T-cell (primary cell): ENCODE measurements at regions not wholly inside any gene's neighbourhood (a gene's known extent, or its start where the extent isn't known, plus 50 kb on each side); places are given as distances from the start of the nearest gene placed in this dataset.
"Not testable (repeated sequence)": the region's sequence is repeated elsewhere in the genome, so short reads cannot be mapped to it uniquely, and the experiment has no call there.

ENCODE experiments used
- ATAC-seq, 4 experiments: fragments of 200-7000 bp in 3 of 4; fragments of 150-1000 bp in 1 of 4; cut with Tn5 transposase; replicated peaks in 1 of 4; 1 replicate in 3 of 4; 2 replicates in 1 of 4; pipeline ENCODE4 v1.10.0; 2021; ENCODE audit warnings: moderate library complexity in 3 of 4, mild to moderate bottlenecking in 2 of 4, moderate number of reproducible peaks in 1 of 4
- CTCF ChIA-PET, 2 donors: fragments of 300-600 bp; sonication (Branson Sonifier 250); formaldehyde crosslinking; loops; one replicate each; lab custom pipeline; 2022; ENCODE audit warnings: antibody characterized with exemption in 2 of 2; lab: Charles Lee
- POLR2A ChIA-PET, 2 donors: fragments of 300-600 bp; sonication (Branson Sonifier 250); formaldehyde crosslinking; loops; one replicate each; lab custom pipeline; 2022; ENCODE audit warnings: antibody characterized with exemption in 2 of 2; lab: Charles Lee
- DNase-seq, 35 experiments: peaks; one replicate each; pipeline versions ENCODE4 v3.0.0 to v3.0.0-alpha.2; 2013 to 2023
- H3K27ac ChIP-seq: one replicate; pipeline ENCODE4 v1.5.1; 2013; ENCODE audit warnings: low read length
- H3K27me3 ChIP-seq, 2 experiments: replicated peaks in 1 of 2; 1 replicate in 1 of 2; 2 replicates in 1 of 2; pipeline versions ENCODE4 v1.6.1 to v1.7.0; 2013; ENCODE audit warnings: low read length in 1 of 2, mixed read lengths in 1 of 2; ENCODE audit not compliant: control insufficient read depth in 2 of 2, insufficient read depth in 2 of 2; ENCODE audit errors: extremely low read depth in 1 of 2
- H3K36me3 ChIP-seq, 2 donors: 1 replicate in 1 of 2; 2 replicates in 1 of 2; pipeline versions ENCODE4 v1.6.1 to v1.7.0; 2013; ENCODE audit warnings: low read length in 1 of 2; ENCODE audit not compliant: control insufficient read depth in 2 of 2, insufficient read depth in 1 of 2; ENCODE audit errors: extremely low read depth in 1 of 2
- H3K4me1 ChIP-seq, 2 experiments: 1 replicate in 1 of 2; 2 replicates in 1 of 2; pipeline versions ENCODE4 v1.6.1 to v1.7.0; 2013; ENCODE audit warnings: low read length in 2 of 2, mixed read lengths in 1 of 2; ENCODE audit not compliant: insufficient read depth in 2 of 2, control insufficient read depth in 1 of 2; ENCODE audit errors: extremely low read depth in 1 of 2
- H3K4me3 ChIP-seq, 2 donors: 1 replicate in 1 of 2; 2 replicates in 1 of 2; pipeline versions ENCODE4 v1.5.1 to v1.7.0; 2013; ENCODE audit warnings: mild to moderate bottlenecking in 2 of 2, low read length in 1 of 2, moderate library complexity in 1 of 2; ENCODE audit not compliant: control insufficient read depth in 1 of 2; ENCODE audit errors: extremely low read depth in 1 of 2
- H3K9me3 ChIP-seq: 2 replicates; pipeline ENCODE4 v1.7.0; 2013
- H3K27ac Mint-ChIP-seq, 2 donors: one replicate each; pipeline ENCODE4 v1.8.0; 2020 to 2021; ENCODE audit warnings: mild to moderate bottlenecking in 2 of 2, mixed read lengths in 2 of 2
- H3K27me3 Mint-ChIP-seq, 2 donors: one replicate each; pipeline ENCODE4 v1.8.0; 2021 to 2022; ENCODE audit warnings: mixed read lengths in 2 of 2
- H3K36me3 Mint-ChIP-seq: one replicate; pipeline ENCODE4 v1.8.0; 2021; ENCODE audit warnings: mixed read lengths
- H3K4me1 Mint-ChIP-seq, 3 donors: one replicate each; pipeline ENCODE4 v1.8.0; 2020 to 2022; ENCODE audit warnings: mixed read lengths in 3 of 3, mild to moderate bottlenecking in 1 of 3
- H3K4me3 Mint-ChIP-seq, 3 donors: one replicate each; pipeline ENCODE4 v1.8.0; 2020 to 2022; ENCODE audit warnings: mild to moderate bottlenecking in 3 of 3, mixed read lengths in 3 of 3, moderate library complexity in 3 of 3
- H3K9me3 Mint-ChIP-seq, 3 donors: one replicate each; pipeline ENCODE4 v1.8.0; 2020 to 2022; ENCODE audit warnings: mixed read lengths in 3 of 3
- WGBS: methylation state at CpG from one replicate; pipeline ENCODE4 v1.1.5; 2013; ENCODE audit warnings: missing lambda C conversion rate; ENCODE audit not compliant: insufficient coverage; 5-methylcytosine and 5-hydroxymethylcytosine counted together

GRCh38 chr21:19475525-19475924, 1071.9 kb upstream of the TMPRSS15 start:
- no peak overlapping the region for H3K27ac ChIP-seq
- WGBS = no CpG with 5 or more reads among the region's 1 CpG
- ChIA-PET CTCF (no interaction called here), POLR2A (no interaction called here)
- no peaks in the 10 kb centered on the region for H3K9me3 ChIP-seq
- H3K4me1 ChIP-seq = no peaks in the 10 kb centered on the region
- no peaks in the 10 kb centered on the region for H3K36me3 ChIP-seq
- H3K4me3 Mint-ChIP-seq = no peak overlapping the region
- no peaks in the 10 kb centered on the region for H3K36me3 Mint-ChIP-seq
- no peak overlapping the region for H3K4me3 ChIP-seq
- no peak overlapping the region for H3K27ac Mint-ChIP-seq
- H3K27me3 Mint-ChIP-seq = no peaks in the 10 kb centered on the region
- no peaks in the 10 kb centered on the region for H3K27me3 ChIP-seq
- peaks cover 3 to 23% (median 15%) of the 10 kb centered on the region in 3 donors for H3K9me3 Mint-ChIP-seq
- no peak for DNase-seq
- H3K4me1 Mint-ChIP-seq = no peaks in the 10 kb centered on the region
- no peak for ATAC-seq

GRCh38 chr21:19489930-19490329, 1086.3 kb upstream of the TMPRSS15 start:
- no peak for ATAC-seq
- Mint-ChIP-seq H3K27me3 (no peaks in the 10 kb centered on the region), H3K4me1 (no peaks in the 10 kb centered on the region), H3K9me3 (peaks cover 0 to 8% (median 8%) of the 10 kb centered on the region in 3 donors), H3K36me3 (no peaks in the 10 kb centered on the region), H3K4me3 (no peak overlapping the region), H3K27ac (no peak overlapping the region)
- H3K36me3 ChIP-seq = no peaks in the 10 kb centered on the region
- DNase-seq = no peak
- H3K4me1 ChIP-seq = no peaks in the 10 kb centered on the region
- no peaks in the 10 kb centered on the region for H3K27me3 ChIP-seq
- POLR2A ChIA-PET = no interaction called here
- 18% methylated on average over 2 of the region's 3 CpGs for WGBS
- H3K4me3 ChIP-seq = no peak overlapping the region
- H3K27ac ChIP-seq = no peak overlapping the region
- H3K9me3 ChIP-seq = no peaks in the 10 kb centered on the region
- CTCF ChIA-PET = no interaction called here

- H3K4me3 Mint-ChIP-seq = no peak overlapping the region
- H3K27ac Mint-ChIP-seq = no peak overlapping the region
- no peaks in the 10 kb centered on the region for H3K4me1 Mint-ChIP-seq
- POLR2A ChIA-PET = no interaction called here
- peaks cover 0 to 8% (median 8%) of the 10 kb centered on the region in 3 donors for H3K9me3 Mint-ChIP-seq
- H3K27ac ChIP-seq = no peak overlapping the region
- no peaks in the 10 kb centered on the region for H3K27me3 Mint-ChIP-seq
- no peaks in the 10 kb centered on the region for H3K27me3 ChIP-seq
- no peaks in the 10 kb centered on the region for H3K36me3 ChIP-seq
- H3K36me3 Mint-ChIP-seq = no peaks in the 10 kb centered on the region
- no peaks in the 10 kb centered on the region for H3K9me3 ChIP-seq
- DNase-seq = no peak
- H3K4me3 ChIP-seq = no peak overlapping the region
- no peaks in the 10 kb centered on the region for H3K4me1 ChIP-seq
- CTCF ChIA-PET = no interaction called here
- no peak for ATAC-seq
- WGBS = no CpG with 5 or more reads among the region's 2 CpGs
Measured at GRCh38 chr21:19490481-19490880, 1086.9 kb upstream of the TMPRSS15 start.

GRCh38 chr21:19493437-19494241, 1090.1 kb upstream of the TMPRSS15 start:
- POLR2A ChIA-PET, H3K27me3 Mint-ChIP-seq, H3K9me3 ChIP-seq, ATAC-seq, H3K27me3 ChIP-seq, H3K4me3 Mint-ChIP-seq, H3K36me3 Mint-ChIP-seq, DNase-seq, H3K4me3 ChIP-seq, H3K36me3 ChIP-seq, CTCF ChIA-PET, H3K27ac ChIP-seq, H3K27ac Mint-ChIP-seq, H3K4me1 ChIP-seq, H3K4me1 Mint-ChIP-seq: not testable (repeated sequence)
- H3K9me3 Mint-ChIP-seq = peaks cover 0 to 11% (median 6%) of the 10 kb centered on the region in 3 donors
- 96% methylated on average over 44 of the region's 52 CpGs for WGBS

- WGBS = 100% methylated on average over 1 of the region's 3 CpGs
- Mint-ChIP-seq H3K36me3 (no peaks in the 10 kb centered on the region), H3K4me1 (no peaks in the 10 kb centered on the region), H3K9me3 (peaks cover 7 to 11% (median 8%) of the 10 kb centered on the region in 3 donors), H3K4me3 (no peak overlapping the region), H3K27ac (no peak overlapping the region), H3K27me3 (no peaks in the 10 kb centered on the region)
- ChIA-PET CTCF (no interaction called here), POLR2A (no interaction called here)
- Histone ChIP-seq H3K4me3 (no peak overlapping the region), H3K9me3 (no peaks in the 10 kb centered on the region), H3K4me1 (no peaks in the 10 kb centered on the region), H3K27ac (no peak overlapping the region), H3K36me3 (no peaks in the 10 kb centered on the region), H3K27me3 (no peaks in the 10 kb centered on the region)
- ATAC-seq = no peak
- DNase-seq = no peak
Measured at GRCh38 chr21:19501115-19501514, 1097.5 kb upstream of the TMPRSS15 start.

- ChIA-PET CTCF (interaction anchor here in 1 of 2 donors (0.6 kb wide), 1 partner anchor 142 kb away, joined by 3 read pairs; no protein-coding TSS in a partner anchor), POLR2A (no interaction called here)
- no peak for ATAC-seq
- Histone ChIP-seq H3K27me3 (no peaks in the 10 kb centered on the region), H3K36me3 (no peaks in the 10 kb centered on the region), H3K27ac (no peak overlapping the region), H3K4me3 (no peak overlapping the region), H3K4me1 (no peaks in the 10 kb centered on the region), H3K9me3 (no peaks in the 10 kb centered on the region)
- no peak overlapping the region for H3K27ac Mint-ChIP-seq
- WGBS = 67% methylated on average over 2 of the region's 3 CpGs
- H3K9me3 Mint-ChIP-seq = peaks cover 13 to 24% (median 13%) of the 10 kb centered on the region in 3 donors
- DNase-seq = no peak
- no peaks in the 10 kb centered on the region for H3K4me1 Mint-ChIP-seq
- no peaks in the 10 kb centered on the region for H3K27me3 Mint-ChIP-seq
- H3K4me3 Mint-ChIP-seq = no peak overlapping the region
- H3K36me3 Mint-ChIP-seq = no peaks in the 10 kb centered on the region
Measured at GRCh38 chr21:19507682-19508260, 1104.2 kb upstream of the TMPRSS15 start.
